ENCODE measurements at regions not wholly inside any gene's neighbourhood (a gene's known extent, or its start where the extent isn't known, plus 50 kb on each side); places are given as distances from the start of the nearest gene placed in this dataset.

- DNase-seq (ENCODE audit: low read depth in 4 of 4, low spot score in 1 of 4): no peak
These were observed 90.1 kb upstream of the PDE3A start for GRCh38 chr12:20278276-20278675.

DNA sequence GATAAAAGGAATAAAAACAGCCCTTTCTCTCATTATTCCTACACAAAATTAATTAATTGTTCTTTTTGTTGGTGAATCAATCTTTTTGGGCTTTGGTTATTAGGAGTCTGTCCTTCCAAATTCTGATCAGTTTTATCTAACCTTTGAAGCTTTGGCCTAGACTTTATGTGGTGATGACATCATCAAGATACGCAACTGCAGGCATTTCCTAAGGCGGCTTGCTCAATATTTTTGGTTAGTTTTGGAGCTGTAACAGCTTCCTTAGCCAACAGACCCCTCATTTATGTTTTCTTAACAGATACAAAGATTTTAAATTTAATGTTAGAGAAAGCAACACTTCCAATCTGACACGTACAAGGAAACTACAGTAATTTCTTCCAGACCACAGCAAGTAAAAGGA, 87.8 kb upstream of the PDE3A start:
- no peak for DNase-seq (ENCODE audit: low read depth in 4 of 4, low spot score in 1 of 4)

DNA sequence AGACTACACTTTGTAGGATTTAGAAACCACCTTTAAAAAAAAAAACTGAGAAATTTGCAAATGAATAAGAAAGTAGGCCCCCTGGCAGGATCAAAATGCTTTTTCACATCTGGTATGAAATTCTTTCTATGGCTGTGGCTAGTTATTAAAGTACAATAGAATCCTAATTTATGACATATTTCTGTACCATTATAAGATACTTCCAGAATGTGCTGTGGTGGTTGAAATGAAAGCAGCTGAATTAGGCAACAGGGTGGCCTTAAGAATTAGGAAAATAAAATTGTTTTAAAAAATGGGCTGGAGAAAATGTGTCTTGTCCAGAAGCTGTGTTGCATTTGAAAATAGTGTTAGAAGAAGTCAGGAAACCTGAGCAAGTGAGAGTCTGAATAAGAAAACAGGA, 85.9 kb upstream of the PDE3A start:
- no peak for DNase-seq (ENCODE audit: low read depth in 4 of 4, low spot score in 1 of 4)

DNA sequence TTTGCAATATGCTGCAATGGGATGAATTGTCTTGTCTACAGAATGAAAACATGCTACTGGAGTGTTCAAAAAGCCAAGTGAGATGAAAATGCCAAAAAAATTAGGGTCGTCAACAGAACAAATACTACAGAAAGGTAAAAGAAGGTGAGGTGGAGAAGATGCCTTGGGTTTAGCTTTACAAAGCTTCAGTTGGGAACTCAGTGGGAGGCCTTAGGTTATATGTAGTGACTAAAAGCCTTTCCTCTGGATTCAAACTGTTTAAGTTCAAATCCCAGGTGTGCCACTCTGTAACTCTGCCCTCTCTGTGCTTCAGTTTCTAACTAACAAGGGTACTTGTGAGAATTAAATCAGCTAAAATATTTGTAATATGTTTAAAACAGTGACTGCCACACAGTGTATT, 84.9 kb upstream of the PDE3A start:
- no peak for DNase-seq (ENCODE audit: low read depth in 4 of 4, low spot score in 1 of 4)

DNA sequence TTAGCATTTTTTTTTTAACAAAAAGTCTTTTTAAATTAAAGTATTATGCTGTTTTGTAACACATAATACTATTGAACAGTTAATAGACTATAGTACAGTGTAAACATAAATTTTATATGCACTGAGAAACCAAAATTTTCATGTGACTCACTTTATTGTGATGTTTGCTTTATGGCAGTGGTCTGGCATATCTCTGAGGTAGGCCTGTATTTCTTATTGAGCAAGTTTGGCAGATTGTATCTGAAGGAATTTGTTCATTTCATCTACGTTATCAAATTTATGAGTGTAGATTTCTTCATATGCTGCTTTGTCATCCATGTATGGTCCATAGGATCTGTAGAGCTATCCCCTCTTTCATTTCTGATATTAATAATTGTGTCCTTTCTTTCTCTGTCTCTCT, 78.8 kb upstream of the PDE3A start:
- DNase-seq (ENCODE audit: low read depth in 4 of 4, low spot score in 1 of 4): no peak

GRCh38 chr12:20300457-20300856, 67.9 kb upstream of the PDE3A start:
- DNase-seq (ENCODE audit: low read depth in 4 of 4, low spot score in 1 of 4): no peak

DNA sequence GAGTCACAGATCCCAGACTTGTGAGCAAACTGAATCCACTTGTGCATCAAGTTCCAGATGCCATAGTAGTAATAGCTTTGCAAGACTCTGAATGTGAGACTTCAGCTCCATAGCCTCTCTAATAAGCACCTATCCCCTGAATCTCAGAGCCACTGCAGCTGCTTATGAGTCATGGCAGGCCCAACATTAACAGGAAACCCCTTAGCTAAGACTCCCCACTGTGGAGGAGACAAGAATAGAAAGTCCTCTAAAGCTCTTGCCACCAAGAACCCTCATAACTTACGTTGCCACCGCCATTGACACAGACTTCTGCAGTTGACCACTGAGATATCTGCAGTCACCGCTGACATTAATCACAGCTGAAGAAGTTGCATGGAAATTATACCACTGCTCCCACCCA, 62.9 kb upstream of the PDE3A start:
- no peak for DNase-seq (ENCODE audit: low read depth in 4 of 4, low spot score in 1 of 4)

DNA sequence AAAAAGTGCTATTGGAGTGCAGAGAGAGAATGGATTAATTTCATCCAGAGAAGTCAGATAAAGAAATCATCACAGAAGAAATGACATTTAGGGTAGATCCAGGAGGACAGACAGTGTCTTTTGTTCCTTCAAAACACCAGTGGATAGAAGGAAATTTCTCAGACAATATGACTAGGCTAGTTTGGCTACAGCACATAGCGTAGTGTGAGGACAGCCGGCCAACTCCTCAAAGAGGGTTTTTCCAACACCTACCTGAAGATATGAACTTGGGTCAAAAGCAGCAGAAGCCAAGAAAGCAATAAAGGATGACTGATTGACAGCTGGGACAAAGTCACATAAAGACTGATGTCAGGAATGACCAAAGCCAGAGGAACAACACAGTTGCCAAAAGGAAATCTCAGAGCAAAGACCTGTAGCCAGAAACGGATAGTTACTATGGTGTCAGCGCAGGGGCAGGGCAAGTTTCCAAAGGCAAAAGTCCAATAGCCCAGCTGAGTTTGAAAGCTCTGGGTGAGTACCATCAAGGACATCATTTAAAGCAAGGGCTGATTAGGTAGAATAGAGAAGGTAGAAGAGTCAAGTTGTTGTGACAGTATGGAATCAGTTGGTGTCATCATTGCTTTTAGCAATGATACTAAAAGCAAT, 58.7 kb upstream of the PDE3A start:
- no peak for DNase-seq (ENCODE audit: low read depth in 4 of 4, low spot score in 1 of 4)

DNA sequence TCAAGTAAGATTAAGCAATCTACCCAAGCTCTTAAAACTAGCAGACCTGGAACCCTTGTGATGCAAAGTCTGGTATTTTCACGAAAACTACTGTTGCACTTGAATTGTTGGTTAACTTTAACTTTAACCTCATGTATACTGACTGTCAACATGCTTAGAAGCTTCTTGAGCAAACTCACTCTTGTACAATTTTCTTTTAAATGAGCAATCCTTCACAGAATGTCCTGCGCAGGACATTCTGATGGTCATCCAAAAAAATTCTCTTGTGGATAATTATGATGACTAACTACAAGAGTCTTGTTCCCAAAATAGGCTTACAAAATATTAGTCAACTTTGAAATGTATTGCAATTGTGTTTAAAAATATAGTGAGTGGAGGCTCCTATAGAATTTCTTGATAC, 54.0 kb upstream of the PDE3A start:
- no peak for DNase-seq (ENCODE audit: low read depth in 4 of 4, low spot score in 1 of 4)

- DNase-seq (ENCODE audit: low read depth in 4 of 4, low spot score in 1 of 4): no peak
These were observed 50.8 kb upstream of the PDE3A start for GRCh38 chr12:20317554-20317953.

Data from stimulated activated CD4-positive, alpha-beta T cell treated with anti-CD3 and anti-CD28 coated beads, Interleukin-1b, Interleukin-23, amount 100 ng/mL, for 24 hours (primary cell).